NB4 (cell line): ENCODE measurements at regions not wholly inside any gene's neighbourhood (a gene's known extent, or its start where the extent isn't known, plus 50 kb on each side); places are given as distances from the start of the nearest gene placed in this dataset.

ENCODE experiments used
- CTCF ChIP-seq: IDR thresholded peaks from one replicate; pipeline ENCODE4 v1.5.1; 2012; ENCODE audit warnings: low read depth, low read length
- POLR2A ChIP-seq: IDR thresholded peaks from 2 replicates; pipeline ENCODE4 v1.6.1; 2011; ENCODE audit warnings: mild to moderate bottlenecking; ENCODE audit not compliant: insufficient read length; ENCODE audit errors: extremely low read depth

DNA sequence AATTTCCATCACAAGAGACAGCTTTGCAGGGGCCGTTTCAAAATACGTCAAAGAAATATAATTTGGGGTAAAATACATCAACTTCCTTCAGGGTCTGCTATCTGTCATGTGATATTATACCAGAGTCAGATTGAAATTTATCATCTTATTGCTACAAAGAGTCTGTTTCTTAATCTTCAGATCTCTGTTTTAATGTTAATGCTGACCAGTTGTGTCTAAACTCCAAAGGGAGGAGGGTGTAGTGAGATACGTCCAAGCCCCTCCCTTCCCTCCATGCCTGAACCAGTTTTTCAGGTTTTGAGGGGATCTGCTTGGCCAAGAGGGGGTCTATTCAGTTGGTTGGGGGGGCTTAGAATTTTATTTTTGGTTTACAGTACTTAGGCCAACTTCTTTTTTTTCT lies 891.6 kb downstream of the GRM8 start:
- no peak for TF ChIP-seq CTCF
- no peak for TF ChIP-seq POLR2A
